ENCODE measurements at regions not wholly inside any gene's neighbourhood (a gene's known extent, or its start where the extent isn't known, plus 50 kb on each side); places are given as distances from the start of the nearest gene placed in this dataset.
A peak's percentile ranks its signal among the peaks of the same experiment; 100 is the strongest.

DNA sequence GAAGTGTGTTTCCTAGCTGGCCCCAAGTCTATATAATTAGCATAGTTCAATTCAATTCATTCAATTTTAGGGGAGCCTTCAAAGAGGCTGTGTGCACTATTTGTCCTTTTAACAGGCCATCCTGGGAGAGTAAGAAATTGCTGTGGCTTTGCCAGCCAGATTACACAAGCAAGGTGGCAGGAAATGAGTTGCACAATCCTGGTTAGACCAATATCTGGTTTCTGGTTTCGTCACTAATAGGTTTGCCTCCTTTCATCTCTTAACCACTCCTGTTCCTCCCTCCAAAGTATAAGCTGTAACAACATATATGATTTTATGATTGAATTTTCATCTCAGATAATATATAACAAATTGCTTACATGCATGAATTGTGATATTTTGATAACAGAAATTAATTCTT lies 84.1 kb upstream of the NEGR1 start:
- peak; percentile 63 for DNase-seq (ENCODE audit: low read depth)
- no peak for TF ChIP-seq CTCF (IDR thresholded peaks at IDR 0.05; ENCODE audit: insufficient read depth, low read length)

DNA sequence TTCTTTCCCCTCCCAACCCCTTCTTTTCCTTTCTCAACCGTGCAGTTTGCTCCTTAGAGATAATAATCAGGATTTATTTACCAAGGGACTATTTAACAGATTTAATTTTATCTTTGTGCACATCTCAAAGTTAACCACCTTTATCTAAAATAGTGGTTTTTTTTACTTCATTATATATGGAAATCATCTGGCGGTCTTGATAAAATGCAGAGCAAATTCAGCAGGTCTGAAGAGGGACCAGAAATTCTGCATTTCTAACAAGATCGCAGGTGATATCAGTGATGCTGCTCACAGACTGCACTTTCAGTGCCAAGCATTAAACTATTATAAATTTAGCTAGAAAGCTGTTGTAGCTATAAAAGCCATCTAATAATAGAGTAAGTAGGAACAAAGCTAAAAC lies 83.4 kb upstream of the NEGR1 start:
- DNase-seq (ENCODE audit: low read depth) = no peak
- no peak overlapping the region for H3K4me3 ChIP-seq (ENCODE audit: low read depth, low read length)
- no peak for TF ChIP-seq CTCF (IDR thresholded peaks at IDR 0.05; ENCODE audit: insufficient read depth, low read length)

More for the DNA sequence above, 84.1 kb upstream of the NEGR1 start:
- no peak overlapping the region for H3K4me3 ChIP-seq (ENCODE audit: low read depth, low read length)

DNA sequence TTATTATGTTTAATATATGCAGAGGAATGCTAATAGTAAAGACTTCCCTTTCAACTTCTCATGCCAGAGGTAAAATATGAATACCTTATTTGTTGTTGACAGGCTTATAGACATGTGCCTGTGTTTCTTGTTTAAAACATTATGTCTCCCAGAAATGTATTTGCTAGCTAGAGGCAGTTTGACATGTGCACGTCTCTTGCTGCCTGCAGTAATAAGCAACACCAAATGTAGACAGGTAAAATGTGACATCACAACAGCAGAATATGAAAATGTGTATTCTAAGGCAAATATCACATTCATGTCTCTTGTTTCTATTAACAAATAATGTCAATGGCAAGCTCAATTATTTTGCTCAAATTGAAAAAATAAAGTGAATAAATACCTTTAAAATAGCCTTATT lies 80.2 kb upstream of the NEGR1 start:
- TF ChIP-seq CTCF (IDR thresholded peaks at IDR 0.05; ENCODE audit: insufficient read depth, low read length) = no peak
- H3K4me3 ChIP-seq (ENCODE audit: low read depth, low read length) = no peak overlapping the region
- no peak for DNase-seq (ENCODE audit: low read depth)

- no peak for TF ChIP-seq CTCF (IDR thresholded peaks at IDR 0.05; ENCODE audit: insufficient read depth, low read length)
- H3K4me3 ChIP-seq (ENCODE audit: low read depth, low read length) = no peak overlapping the region
- DNase-seq (ENCODE audit: low read depth) = peak; percentile 79
These were observed 75.1 kb upstream of the NEGR1 start for GRCh38 chr1:72357411-72357810.

- DNase-seq (ENCODE audit: low read depth) = no peak
- no peak for TF ChIP-seq CTCF (IDR thresholded peaks at IDR 0.05; ENCODE audit: insufficient read depth, low read length)
- H3K4me3 ChIP-seq (ENCODE audit: low read depth, low read length) = no peak overlapping the region
These were observed 73.6 kb upstream of the NEGR1 start for GRCh38 chr1:72355899-72356298.

- no peak for DNase-seq (ENCODE audit: low read depth)
- H3K4me3 ChIP-seq (ENCODE audit: low read depth, low read length) = no peak overlapping the region
These were observed 59.3 kb upstream of the NEGR1 start for GRCh38 chr1:72341661-72342060.

More at GRCh38 chr1:72341661-72342060, 59.3 kb upstream of the NEGR1 start:
- no peak for TF ChIP-seq CTCF (IDR thresholded peaks at IDR 0.05; ENCODE audit: insufficient read depth, low read length)

All from fibroblast of the aortic adventitia (primary cell).